Thyroid gland (tissue), 4 donors: ENCODE measurements at regions not wholly inside any gene's neighbourhood (a gene's known extent, or its start where the extent isn't known, plus 50 kb on each side); places are given as distances from the start of the nearest gene placed in this dataset.
A peak's percentile ranks its signal among the peaks of the same experiment; 100 is the strongest.

Experiments
- DNase-seq, 2 donors: peaks; one replicate each; pipeline ENCODE4 v3.0.0-alpha.2; 2019
- H3K27ac ChIP-seq, 3 donors: fragments of 200-600 bp; sonication (generic); 1 replicate in 2 of 3; 2 replicates in 1 of 3; pipeline ENCODE4 v1.5.1; 2016 to 2019; ENCODE audit warnings: mild to moderate bottlenecking in 1 of 3, moderate library complexity in 1 of 3
- H3K27me3 ChIP-seq: fragments of 200-600 bp; sonication (generic); one replicate; pipeline ENCODE4 v1.5.1; 2019
- H3K36me3 ChIP-seq, 2 donors: fragments of 200-600 bp; sonication (generic); one replicate each; pipeline ENCODE4 v1.5.1; 2016 to 2019
- H3K4me1 ChIP-seq, 2 donors: fragments of 200-600 bp; sonication (generic); one replicate each; pipeline ENCODE4 v1.5.1; 2017 to 2019
- H3K4me3 ChIP-seq, 3 donors: fragments of 200-600 bp; sonication (generic); replicated peaks in 1 of 3; 1 replicate in 2 of 3; 2 replicates in 1 of 3; pipeline ENCODE4 v1.5.1; 2016; ENCODE audit warnings: mild to moderate bottlenecking in 1 of 3
- H3K9me3 ChIP-seq: fragments of 200-600 bp; sonication (generic); one replicate; pipeline ENCODE4 v1.5.1; 2017
- CTCF ChIP-seq, 6 experiments: fragments of 200-600 bp in 3 of 6; fragments of 450-650 bp in 3 of 6; sonication (generic) in 3 of 6; IDR thresholded peaks; one replicate each; pipeline ENCODE4 v1.5.1; 2016 to 2019; ENCODE audit warnings: antibody characterized with exemption in 6 of 6, mild to moderate bottlenecking in 2 of 6, inconsistent platforms in 1 of 6, moderate library complexity in 1 of 6
- POLR2A ChIP-seq, 2 donors: fragments of 450-650 bp; IDR thresholded peaks; one replicate each; pipeline ENCODE4 v1.6.1; 2017; ENCODE audit warnings: antibody characterized with exemption in 2 of 2, mild to moderate bottlenecking in 2 of 2, moderate library complexity in 1 of 2
- WGBS, 2 donors: methylation state at CpG; one replicate each; pipeline ENCODE4 v1.1.5; 2017; 5-methylcytosine and 5-hydroxymethylcytosine counted together
- intact Hi-C: fragments of 100-400 bp; cut with DNase I; formaldehyde crosslinking; loops from one replicate; pipeline ENCODE4 v1.15.1; 2023

DNA sequence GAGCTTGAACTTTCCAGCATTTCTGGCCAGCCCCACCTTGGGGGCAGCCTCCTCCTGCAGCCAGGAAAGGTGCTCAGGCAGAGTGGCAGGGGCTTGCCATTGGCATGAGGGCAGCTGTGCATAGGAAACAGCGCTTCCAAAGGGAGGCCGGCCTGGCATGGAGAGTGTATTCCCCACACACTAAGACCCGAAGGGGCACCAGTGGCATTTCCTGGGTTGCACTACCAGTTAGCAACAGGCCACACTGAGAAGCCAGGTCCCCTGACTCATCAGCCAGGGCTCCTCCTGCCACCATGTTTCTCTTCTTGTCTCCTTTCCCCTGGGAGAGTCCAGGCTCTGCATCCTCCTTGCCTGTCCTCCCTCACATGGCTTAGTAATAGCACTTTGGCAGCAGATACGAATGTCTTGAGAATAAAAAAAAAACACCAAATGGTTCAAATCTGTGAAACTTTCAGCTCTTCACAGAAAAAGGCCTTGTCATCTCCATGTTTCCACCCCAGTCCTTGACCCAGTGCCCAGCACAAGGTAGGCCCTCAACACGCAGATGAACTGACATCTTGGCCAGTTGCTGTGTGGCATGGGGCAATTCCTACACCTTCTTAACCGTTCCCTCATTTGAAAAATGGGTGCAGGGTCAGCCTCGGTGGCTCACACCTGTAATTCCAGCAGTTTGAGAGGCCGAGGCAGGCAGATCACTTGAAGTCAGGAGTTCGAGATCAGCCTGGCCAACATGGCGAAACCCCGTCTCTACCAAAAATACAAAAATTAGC, 180.4 kb downstream of the SMAD6 start:
- DNase-seq, result no peak
- TF ChIP-seq POLR2A (IDR thresholded peaks at IDR 0.05), result no peak
- TF ChIP-seq CTCF (IDR thresholded peaks at IDR 0.05), result no peak
- H3K4me1 ChIP-seq, result peaks cover 18 to 43% of the 10 kb centered on the region in 2 donors

DNA sequence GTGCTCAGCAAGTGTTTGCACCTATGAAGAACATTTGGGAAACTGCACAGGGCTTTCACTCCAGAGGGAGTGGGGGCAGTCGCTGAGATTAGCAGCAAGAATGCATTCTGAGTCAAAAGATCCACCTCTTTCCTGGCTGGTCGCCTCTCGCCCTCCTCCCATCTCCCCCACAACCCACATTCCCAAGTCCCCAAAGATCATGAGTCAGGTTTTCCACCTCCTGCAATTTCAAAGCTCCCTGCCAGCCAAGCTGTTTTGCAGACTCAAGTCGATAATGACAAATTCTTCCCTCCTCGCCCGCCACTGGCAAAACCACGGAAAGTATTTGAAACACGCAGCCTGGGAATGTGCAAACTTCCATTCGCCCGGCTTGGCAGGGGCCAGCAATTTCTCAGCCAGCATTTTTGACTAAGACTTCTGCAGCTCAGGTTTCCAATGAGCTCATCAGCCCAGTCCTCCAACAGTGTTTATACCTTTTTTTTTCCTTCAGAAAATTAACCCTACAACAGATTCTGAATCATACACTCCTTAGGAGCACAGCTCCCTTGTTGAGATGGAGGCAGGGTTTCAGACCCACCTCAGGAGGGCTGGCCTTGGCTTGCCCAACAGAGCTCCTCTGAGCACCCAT, 181.4 kb downstream of the SMAD6 start:
- Histone ChIP-seq H3K36me3 (no peaks in the 10 kb centered on the region), H3K27ac (peak overlapping the region; percentile 70 to 83 (median 83)), H3K4me3 (no peak overlapping the region), H3K4me1 (peaks cover 18 to 33% of the 10 kb centered on the region in 2 donors), H3K27me3 (no peaks in the 10 kb centered on the region), H3K9me3 (no peaks in the 10 kb centered on the region)
- WGBS, 2 donors, result 1 to 13% methylated on average over 10 of the region's 10 CpGs
- peak; percentile 91 to 97 for DNase-seq
- intact Hi-C loops, result no loop called here
- TF ChIP-seq POLR2A (IDR thresholded peaks at IDR 0.05), result no peak
- TF ChIP-seq CTCF (IDR thresholded peaks at IDR 0.05), result no peak

More for the DNA sequence above, 180.4 kb downstream of the SMAD6 start:
- no peaks in the 10 kb centered on the region for H3K36me3 ChIP-seq
- intact Hi-C loops, result no loop called here
- no peak overlapping the region for H3K4me3 ChIP-seq
- no peaks in the 10 kb centered on the region for H3K27me3 ChIP-seq
- 90 to 95% methylated on average over 11 of the region's 11 CpGs for WGBS, 2 donors
- H3K27ac ChIP-seq, result peak overlapping the region; percentile 70 to 83 (median 83)
- no peaks in the 10 kb centered on the region for H3K9me3 ChIP-seq

DNA sequence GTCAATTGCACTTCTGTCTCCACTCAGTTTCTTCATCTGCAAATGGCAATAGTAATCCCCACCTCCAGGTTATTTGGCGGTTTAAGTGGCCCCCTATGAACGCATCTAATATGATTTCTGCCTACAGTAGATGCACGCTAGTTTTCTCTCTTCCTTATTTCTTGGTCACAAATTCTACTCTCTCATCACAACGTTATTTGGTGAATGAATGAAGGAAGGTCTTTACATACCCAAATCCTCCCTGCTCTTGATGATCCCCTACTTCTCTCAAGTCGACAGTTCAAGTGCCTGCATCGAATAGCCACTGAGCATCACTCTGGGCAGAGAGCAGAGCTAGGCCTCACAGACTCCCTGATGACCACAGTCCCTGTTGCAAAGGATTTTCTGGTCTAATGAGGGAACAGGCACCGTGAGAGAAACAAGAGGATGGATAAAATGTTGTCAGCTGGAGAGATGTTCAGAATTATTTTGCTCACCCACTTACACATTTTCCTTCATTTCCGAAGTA, 181.2 kb upstream of the SMAD3 start:
- TF ChIP-seq POLR2A (IDR thresholded peaks at IDR 0.05), result no peak
- TF ChIP-seq CTCF (IDR thresholded peaks at IDR 0.05), result no peak
- Histone ChIP-seq H3K27me3 (no peaks in the 10 kb centered on the region), H3K4me3 (no peak overlapping the region), H3K27ac (peak overlapping the region; percentile 69 to 83 (median 83)), H3K9me3 (no peaks in the 10 kb centered on the region), H3K4me1 (peaks cover 18 to 27% of the 10 kb centered on the region in 2 donors), H3K36me3 (no peaks in the 10 kb centered on the region)
- DNase-seq, result no peak
- intact Hi-C loops, result no loop called here
- 82 to 83% methylated on average over 8 of the region's 8 CpGs for WGBS, 2 donors

DNA sequence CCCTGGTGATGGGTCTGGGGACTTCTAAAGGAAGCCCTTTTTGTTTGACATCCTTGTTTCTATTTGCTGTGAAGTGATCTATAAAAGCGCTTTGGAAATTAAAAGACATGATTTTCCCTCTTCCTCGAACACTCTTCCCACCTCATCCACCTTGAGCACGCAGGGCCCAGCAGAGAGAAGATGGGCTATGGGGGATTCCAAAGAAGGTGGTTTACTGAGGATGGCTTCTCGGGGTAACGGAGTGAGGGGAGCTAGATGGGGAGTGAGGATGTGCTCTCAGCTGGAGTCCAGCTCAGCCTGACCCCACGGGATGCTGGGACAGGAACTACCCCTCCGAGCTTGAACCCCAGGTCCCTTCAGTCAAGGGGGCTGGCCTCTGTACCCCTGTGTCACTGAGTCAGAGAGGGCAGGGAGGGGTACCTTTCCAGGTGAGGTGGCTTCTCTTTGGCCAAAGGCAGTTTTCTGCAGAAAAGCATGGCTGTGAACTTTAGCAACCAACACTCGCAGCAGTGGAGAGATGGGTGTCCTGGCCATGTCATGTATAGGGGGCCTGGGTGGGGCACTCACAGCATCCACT, 180.7 kb upstream of the SMAD3 start:
- H3K4me1 ChIP-seq, result peaks cover 18 to 27% of the 10 kb centered on the region in 2 donors
- no peaks in the 10 kb centered on the region for H3K36me3 ChIP-seq
- H3K27ac ChIP-seq, result peak overlapping the region in 1 of 3 donors; percentile 83
- no peak for DNase-seq
- TF ChIP-seq POLR2A (IDR thresholded peaks at IDR 0.05) (no peak), CTCF (IDR thresholded peaks at IDR 0.05) (no peak)
- intact Hi-C loops, result no loop called here
- WGBS, 2 donors, result 91 to 94% methylated on average over 8 of the region's 8 CpGs
- no peaks in the 10 kb centered on the region for H3K9me3 ChIP-seq
- no peaks in the 10 kb centered on the region for H3K27me3 ChIP-seq
- no peak overlapping the region for H3K4me3 ChIP-seq
